ENCODE measurements at regions not wholly inside any gene's neighbourhood (a gene's known extent, or its start where the extent isn't known, plus 50 kb on each side); places are given as distances from the start of the nearest gene placed in this dataset.

DNA sequence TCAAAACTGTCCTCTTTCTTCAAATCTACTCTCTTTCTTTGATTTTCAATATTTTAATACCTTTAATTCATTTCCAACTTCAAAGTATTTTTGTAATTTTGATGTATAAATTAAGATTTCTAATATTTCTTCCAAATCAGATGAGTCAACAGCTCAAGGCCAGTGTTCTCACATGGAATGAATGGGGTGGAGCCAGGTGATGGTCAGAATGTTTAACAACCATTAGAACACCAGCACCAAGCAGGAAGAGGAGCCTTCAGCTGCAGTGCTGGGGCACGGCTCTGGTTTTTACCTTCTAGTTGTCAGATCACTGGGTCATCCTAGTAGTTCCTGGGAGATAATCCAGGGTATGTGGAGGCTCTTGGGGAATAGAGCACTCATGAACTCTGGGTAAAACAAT, 494.5 kb upstream of the PDZRN3 start:
- no peak for DNase-seq (ENCODE audit: low spot score)
- in situ Hi-C loops (cut with HindIII; ENCODE audit: low sequenced_read_pairs) = no loop called here

DNA sequence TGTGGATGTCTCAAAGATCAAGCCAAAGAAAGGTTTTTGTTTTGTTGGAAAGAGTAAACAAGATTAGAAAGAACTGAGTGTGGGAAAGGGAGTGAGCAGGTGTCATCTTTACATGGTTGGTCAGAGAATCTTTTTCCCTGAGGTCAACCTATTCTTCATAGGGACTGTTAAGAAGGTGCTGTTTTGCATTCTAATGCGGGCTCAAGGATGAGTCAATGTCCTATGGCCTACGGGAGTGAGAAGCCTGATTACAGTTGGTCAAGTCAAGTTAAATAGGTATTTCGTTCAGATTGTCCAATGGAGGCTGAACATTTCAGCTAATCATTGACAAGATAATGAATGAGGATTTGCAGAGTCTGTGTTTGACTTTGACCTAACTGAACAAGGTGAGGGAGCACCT, 491.2 kb upstream of the PDZRN3 start:
- in situ Hi-C loops (cut with HindIII; ENCODE audit: low sequenced_read_pairs) = no loop called here
- DNase-seq (ENCODE audit: low spot score) = no peak

DNA sequence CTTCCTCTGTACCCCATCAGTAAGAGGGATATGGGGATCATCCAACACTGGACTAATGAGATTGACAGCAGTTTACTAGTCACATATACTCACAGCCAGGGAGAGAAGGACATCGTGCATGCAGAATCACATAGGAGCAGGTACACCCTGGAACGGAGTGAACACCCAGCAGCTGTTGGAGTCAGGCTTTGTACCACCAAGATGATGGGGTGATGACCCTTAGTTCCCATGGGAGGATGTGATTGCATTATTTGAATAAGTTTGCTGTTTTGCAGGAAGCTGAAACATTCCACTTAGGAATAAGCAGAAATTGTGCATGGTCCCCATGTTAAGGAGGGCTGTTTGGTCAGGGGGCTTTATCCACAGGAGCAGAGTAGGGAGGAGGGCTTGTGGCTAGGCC, 482.7 kb upstream of the PDZRN3 start:
- in situ Hi-C loops (cut with HindIII; ENCODE audit: low sequenced_read_pairs) = no loop called here
- DNase-seq (ENCODE audit: low spot score) = no peak

DNA sequence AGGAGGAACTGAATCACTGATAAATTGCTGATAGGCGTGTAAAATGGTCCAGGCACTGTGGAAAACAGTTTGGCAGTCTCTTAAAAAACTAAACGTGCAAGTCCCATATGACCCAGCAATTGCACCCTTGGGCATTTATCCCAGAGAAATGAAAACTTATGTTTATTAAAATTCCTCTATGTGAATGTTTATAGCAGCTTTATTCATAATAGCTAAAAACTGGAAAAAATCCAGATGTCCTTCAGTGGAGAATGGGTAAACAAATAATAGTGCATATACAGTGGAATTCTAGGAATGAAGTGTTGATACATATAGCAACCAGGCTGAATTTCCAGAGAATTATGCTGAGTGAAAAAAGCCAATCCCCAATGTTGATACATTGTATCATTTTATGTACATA, 482.2 kb upstream of the PDZRN3 start:
- DNase-seq (ENCODE audit: low spot score) = no peak
- in situ Hi-C loops (cut with HindIII; ENCODE audit: low sequenced_read_pairs) = no loop called here

DNA sequence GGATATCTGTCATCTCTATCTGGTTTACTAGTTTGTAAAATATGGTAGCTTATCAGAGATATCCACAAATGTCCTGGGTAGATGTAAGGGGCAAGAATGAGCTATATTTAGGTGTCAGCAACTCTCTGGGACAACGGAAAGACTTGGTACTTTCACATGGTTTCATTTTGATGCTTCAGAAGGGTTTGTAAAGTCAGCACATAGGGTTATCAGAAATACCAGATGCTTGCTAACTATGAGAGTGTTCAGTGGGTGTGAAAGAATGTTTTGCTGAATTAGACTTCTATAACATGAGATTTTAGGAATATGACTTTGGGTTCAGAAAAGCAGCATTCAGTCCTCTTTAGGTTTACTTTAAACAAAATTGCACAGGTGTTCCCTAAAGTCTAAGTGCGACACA, 466.5 kb upstream of the PDZRN3 start:
- DNase-seq (ENCODE audit: low spot score) = no peak
- in situ Hi-C loops (cut with HindIII; ENCODE audit: low sequenced_read_pairs) = no loop called here

DNA sequence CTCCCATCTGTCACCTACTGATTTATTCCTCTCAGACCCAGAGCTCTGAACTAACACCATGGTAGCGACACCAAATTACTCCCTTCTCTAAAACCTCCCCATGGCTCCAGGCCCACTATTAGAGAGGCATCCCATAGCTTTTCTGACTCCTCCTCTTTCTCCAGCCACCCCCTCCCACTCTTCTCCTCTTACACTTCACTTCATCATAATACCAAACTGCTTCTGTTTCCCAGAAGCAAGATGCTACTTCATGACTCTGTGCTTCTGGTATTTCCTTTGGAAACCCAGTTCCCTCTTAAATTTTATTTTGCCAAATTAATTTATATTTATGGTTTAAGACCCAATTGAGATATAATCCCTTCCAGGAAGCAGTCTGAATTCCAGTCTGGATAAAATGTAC, 465.1 kb upstream of the PDZRN3 start:
- in situ Hi-C loops (cut with HindIII; ENCODE audit: low sequenced_read_pairs) = no loop called here
- DNase-seq (ENCODE audit: low spot score) = no peak

DNA sequence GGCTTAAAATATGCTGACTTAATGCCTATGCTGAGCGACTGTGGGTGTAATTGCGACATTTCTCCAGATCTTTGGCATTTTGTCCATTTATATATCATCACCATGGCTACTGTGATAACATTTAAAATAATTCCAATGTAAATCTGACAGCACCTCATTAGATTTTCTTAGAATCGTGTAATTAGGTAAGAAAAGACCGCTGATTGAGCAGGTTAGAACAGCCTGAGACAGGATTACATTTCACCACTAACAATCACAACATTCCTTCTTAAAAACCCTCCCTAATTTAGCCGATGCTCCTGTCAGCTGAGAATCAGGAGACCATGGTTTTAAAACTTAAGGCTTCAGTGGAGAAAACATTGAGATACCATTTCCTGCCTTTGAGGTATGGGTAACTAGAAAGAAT, 455.3 kb upstream of the PDZRN3 start:
- in situ Hi-C loops (cut with HindIII; ENCODE audit: low sequenced_read_pairs) = no loop called here
- no peak for DNase-seq (ENCODE audit: low spot score)

DNA sequence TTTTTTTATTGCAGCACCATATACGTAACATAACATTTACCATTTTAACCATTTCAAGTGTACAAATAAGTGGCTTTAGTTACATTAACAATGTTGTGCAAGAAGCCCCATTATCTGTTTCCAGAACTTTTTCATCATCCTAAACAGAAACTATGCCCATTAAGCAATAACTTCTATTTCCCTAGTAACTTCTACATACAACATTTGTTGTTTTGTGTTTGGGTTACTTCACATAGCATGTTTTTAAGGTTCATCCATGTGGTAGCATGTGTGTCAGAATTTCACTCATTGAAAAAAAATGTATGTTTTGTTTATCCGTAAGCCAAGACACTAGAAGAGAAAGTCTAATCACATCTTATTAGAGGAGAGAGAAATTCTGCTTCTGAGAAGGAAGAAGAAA, 450.5 kb upstream of the PDZRN3 start:
- no peak for DNase-seq (ENCODE audit: low spot score)
- in situ Hi-C loops (cut with HindIII; ENCODE audit: low sequenced_read_pairs) = no loop called here

DNA sequence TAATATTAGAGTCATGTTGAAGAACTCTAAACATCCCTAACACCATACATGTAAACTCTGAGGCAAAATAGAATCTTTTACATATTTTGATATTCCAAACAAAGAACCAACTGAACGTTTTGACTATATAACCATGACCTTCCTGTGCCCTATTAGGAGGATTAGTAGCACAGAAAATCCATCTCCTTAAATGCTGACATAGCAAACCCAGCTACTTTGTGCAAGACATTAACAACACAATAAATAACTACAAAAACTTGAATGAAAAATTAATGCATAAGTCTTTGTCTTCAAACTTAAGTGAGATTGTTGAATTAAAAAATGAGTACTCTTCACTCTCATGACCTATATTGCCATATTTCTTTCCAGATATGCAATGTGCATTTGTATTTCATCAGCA, 450.0 kb upstream of the PDZRN3 start:
- in situ Hi-C loops (cut with HindIII; ENCODE audit: low sequenced_read_pairs) = no loop called here
- DNase-seq (ENCODE audit: low spot score) = no peak

DNA sequence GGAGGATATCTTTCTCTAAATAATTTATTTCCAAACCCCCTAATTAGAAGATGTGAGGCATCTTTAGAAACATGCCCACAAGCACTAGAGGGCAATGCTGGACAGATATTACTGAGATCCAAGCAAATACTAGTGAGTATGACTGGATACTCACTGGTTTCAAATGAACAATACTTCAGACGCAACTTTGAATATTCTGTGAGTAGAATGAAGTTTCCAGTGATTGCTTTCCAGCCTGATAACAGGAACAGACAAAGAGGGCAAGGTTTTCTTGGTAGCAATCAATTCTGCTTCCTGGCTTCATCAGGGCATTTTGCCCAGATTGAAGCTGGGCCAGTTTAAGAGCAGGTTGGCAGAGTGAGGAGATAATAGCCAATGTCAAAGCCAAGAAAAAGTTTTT, 442.6 kb upstream of the PDZRN3 start:
- peak; percentile 60 for DNase-seq (ENCODE audit: low spot score)
- in situ Hi-C loops (cut with HindIII; ENCODE audit: low sequenced_read_pairs) = no loop called here

DNA sequence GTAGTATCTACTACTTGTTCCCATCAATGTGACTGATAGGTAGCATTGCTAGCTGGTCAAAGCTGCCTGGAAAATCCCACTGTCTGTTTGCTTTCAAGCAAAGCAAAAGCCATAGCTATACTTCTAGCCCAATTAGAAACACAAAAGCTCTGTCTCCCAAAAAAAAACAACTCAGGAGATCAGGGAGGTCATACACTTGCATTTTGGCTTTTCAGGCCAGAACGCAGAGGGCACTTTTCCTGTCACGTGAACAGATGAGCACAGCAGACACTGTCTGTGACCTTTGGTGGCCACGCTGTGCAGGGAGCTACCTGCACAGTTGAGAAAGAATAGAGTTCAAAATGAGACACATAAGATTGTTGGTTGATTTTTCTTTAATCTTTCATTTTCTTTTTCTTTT, 441.7 kb upstream of the PDZRN3 start:
- in situ Hi-C loops (cut with HindIII; ENCODE audit: low sequenced_read_pairs) = no loop called here
- DNase-seq (ENCODE audit: low spot score) = no peak

DNA sequence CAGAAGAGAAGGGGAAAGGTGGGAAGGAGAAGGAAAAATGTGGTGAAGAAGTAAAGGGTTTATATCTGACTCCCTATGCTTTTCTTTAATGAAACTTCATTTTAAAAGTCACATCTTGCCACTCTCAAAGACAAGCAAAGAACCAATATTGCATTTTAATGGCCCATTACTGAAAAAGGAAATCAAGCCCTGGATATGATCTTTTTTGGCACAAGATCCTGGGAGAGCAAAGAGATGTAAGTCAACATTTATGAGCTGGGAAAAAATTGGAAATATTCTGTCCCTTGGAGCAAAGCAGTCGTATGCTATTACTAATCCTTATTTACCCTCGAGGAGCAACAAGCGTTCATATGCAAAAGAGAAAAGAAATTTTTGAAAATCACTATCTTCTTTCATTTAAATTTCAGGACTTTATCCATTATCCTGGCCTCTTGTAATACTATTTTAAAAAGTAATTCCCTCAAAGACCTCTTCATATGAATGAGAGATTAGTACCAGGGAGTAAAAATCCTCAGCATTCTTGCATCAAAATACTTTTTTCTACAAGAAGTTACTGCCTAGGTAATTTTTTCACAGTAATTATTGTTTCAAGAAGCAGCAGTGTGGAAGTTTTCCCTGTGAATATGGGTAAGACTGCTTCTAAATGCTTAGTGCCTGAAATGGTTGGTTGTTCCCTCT, 435.3 kb upstream of the PDZRN3 start:
- no peak for DNase-seq (ENCODE audit: low spot score)
- in situ Hi-C loops (cut with HindIII; ENCODE audit: low sequenced_read_pairs) = no loop called here

DNA sequence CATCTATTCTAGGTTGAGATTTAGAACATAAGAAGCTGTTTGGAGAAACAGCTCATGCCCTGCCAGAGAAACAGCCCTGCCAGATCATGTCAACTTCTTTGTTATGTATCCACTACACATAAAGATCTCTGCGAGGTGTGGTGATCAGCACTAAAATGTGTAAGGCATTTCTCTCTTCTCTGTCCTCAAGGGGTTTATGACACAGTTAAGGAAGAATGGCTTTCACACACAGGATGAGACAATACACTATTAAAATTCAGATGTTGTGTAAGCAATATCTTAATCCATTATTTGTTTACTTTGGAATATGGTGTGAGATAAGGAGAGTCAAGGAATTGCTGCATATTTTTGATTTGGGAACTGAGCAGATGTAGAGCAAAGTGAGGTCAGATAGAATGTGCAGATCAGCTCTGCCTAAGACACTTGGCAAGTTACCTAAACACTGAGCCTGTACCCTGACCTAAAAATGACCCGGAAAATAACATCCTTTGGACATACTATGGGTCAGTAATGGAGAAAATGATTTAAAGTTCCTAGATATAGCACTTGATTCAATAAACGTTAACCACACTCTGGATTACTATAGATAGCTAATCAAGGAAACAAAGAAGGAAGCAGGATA, 434.7 kb upstream of the PDZRN3 start:
- in situ Hi-C loops (cut with HindIII; ENCODE audit: low sequenced_read_pairs) = no loop called here
- DNase-seq (ENCODE audit: low spot score) = no peak

DNA sequence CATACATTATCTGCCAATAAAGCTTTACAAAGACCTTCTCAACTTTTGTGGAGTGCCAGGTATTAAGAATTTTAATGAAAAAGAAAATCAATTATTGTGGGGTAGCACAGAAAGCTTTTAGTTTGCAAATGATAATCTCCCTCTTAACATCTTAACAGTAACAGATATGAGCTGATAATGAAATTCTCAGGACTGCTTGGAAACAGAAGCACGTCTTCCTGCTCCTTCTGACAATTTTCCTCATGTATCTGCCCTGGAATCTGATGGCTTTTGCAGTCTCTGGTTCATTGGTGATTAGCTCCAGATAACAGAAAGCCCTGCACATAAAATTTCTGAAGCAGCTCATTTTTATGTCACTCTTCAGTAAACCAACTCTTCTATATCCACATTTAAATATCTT, 432.4 kb upstream of the PDZRN3 start:
- in situ Hi-C loops (cut with HindIII; ENCODE audit: low sequenced_read_pairs) = no loop called here

DNA sequence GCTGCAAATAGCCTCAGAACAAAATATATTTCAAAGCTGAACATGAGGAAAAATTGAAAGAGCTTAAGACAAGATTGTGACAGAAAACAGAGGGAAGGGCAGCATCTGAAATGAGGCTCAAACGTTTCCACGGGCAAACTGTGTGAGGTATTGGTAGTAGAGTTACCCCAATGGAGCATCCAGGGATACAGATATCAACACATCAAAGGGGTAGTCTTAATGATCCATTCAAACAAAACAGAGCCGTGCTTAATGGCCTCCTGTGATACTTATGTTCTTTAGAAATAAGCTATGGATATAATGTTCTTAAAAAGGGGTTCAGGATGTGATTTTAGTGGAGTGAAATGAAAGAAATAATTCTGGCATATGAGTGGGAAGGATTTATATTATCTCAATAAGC, 430.3 kb upstream of the PDZRN3 start:
- DNase-seq (ENCODE audit: low spot score) = no peak

More for the DNA sequence above, 432.4 kb upstream of the PDZRN3 start:
- no peak for DNase-seq (ENCODE audit: low spot score)

DNA sequence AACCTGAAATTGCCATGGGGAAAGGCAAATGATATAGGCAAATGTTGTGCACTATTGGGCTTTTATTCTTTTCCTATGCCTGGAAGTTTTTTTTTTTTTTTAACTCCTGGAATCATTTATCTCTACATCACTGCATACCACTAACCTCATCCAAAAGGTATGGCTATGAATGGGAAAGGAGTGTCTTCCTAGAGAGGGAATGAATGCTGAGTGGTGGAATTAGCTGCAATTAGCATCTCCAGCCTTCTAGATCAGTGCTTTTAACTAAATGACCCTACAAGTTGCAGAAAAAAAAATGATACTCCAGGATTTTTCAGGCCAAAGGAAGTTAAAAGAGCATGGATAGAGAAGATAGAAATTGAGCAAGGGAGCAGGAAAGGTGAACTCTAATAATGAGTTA, 429.8 kb upstream of the PDZRN3 start:
- DNase-seq (ENCODE audit: low spot score) = no peak

More for the DNA sequence above, 430.3 kb upstream of the PDZRN3 start:
- in situ Hi-C loops (cut with HindIII; ENCODE audit: low sequenced_read_pairs) = no loop called here

DNA sequence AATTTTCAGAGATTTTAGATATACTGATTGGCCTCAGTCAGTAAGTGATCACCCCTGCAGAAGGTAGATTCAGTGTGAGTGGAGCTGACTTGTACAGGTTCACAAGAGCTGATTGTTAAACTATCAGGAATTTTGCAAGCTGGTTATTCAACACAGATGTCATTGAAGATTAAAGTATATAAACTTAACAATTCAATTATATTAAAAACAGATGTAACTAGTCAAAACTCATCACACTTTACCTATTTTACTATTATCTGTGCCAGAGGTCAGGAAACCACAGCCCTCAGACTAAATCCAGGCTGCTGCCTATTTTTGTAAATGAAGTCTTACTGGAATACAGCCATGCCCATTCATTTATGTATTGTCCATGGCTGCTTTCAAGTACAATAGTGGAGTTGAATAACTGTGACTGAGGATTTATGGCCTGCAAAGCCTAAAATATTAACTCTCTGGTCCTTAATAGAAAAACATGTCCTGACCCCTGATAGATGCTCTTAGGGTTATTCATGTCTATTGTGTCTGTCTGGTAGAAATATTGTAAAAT, 429.3 kb upstream of the PDZRN3 start:
- DNase-seq (ENCODE audit: low spot score) = no peak
- in situ Hi-C loops (cut with HindIII; ENCODE audit: low sequenced_read_pairs) = no loop called here

More for the DNA sequence above, 429.8 kb upstream of the PDZRN3 start:
- in situ Hi-C loops (cut with HindIII; ENCODE audit: low sequenced_read_pairs) = no loop called here

DNA sequence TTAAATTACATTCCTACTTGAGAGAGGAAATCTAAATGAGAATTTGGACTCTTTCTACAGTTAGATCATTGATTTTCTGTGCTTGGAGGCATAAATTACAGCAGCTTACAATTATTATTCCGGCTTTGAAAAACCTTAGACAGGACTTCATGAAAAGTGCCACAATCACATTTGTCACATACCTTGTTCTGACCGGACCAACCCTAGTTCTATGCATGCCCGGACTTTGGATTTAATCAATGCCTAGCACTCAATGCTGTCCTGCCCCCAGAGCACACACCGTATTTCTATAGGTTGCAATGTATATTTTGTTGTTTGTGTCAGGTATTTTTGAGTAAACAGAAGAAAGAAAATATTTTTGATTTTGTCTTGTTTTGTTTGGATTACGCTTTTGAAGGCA, 424.7 kb upstream of the PDZRN3 start:
- no peak for DNase-seq (ENCODE audit: low spot score)
- in situ Hi-C loops (cut with HindIII; ENCODE audit: low sequenced_read_pairs) = no loop called here

DNA sequence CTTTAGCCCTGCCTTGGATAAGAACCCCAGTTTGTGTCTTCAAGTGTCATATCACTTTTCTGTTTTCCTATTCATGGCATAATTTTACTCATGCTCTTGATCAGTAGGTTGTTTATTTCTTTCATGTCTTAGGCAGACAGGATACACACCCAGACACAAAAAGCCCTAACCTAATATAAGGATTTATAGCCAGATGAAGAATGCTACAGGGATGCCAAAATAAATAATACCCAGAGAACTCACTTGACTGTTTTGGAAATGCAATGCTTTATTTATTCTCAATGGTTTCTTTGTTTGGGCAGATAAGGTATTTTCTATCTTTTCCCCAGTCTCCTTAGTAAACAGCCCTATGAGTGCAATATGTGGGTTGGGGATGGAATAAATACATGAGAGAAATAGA, 424.0 kb upstream of the PDZRN3 start:
- no peak for DNase-seq (ENCODE audit: low spot score)
- in situ Hi-C loops (cut with HindIII; ENCODE audit: low sequenced_read_pairs) = no loop called here

DNA sequence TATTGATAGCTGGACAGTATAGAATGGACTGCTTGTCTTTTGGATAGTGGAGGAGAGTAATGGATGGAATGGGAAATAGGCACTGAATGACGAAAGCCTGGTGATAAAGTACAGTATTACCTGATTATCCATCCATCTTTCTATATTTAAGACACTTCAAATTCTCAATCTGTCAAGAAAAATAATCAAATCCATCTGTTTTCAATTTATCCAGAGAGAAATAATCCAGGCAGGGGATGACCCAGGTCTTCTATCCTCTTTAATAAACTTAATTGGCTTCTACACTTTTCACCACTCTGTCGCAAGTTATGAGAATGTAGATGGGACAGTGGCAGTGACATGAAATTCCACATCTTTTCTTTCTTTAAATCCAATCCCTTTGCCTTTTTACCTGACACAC, 420.3 kb upstream of the PDZRN3 start:
- no peak for DNase-seq (ENCODE audit: low spot score)
- in situ Hi-C loops (cut with HindIII; ENCODE audit: low sequenced_read_pairs) = no loop called here

DNA sequence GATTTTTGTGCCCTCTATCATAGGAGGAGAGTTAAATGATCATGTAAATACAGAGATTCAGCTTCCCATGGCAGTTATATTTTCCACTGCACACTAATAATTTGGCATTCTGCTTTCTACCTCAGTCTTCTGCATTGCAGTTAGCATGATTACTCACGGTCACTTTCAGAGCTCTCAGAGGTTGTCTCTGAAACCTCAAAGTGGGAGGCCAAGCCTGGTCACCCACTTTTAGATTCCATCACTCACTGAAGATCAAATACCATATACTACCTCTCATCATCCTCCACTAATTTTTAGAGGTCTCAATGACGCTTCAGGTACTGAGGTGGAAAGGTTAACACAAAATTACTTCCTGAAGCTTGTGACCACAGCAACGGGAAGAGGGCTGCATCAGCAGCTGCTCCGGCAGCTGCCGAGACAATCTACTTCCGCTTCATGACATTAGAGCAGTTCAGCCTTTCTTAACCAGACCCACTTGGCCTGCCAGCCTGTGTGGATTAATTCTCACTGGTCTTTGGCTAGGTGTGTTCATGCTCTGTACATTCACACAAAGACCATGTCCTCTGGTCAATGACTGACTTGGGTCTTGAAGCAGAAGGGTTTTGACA, 416.4 kb upstream of the PDZRN3 start:
- no peak for DNase-seq (ENCODE audit: low spot score)
- in situ Hi-C loops (cut with HindIII; ENCODE audit: low sequenced_read_pairs) = no loop called here

Data from G401 (cell line).